Common myeloid progenitor, CD34-positive (primary cell): ENCODE measurements at regions not wholly inside any gene's neighbourhood (a gene's known extent, or its start where the extent isn't known, plus 50 kb on each side); places are given as distances from the start of the nearest gene placed in this dataset.

Source experiments
- CTCF ChIA-PET: fragments of 350-600 bp; sonication (Branson Sonifier 250); formaldehyde crosslinking; loops from one replicate; lab custom pipeline; 2021; ENCODE audit warnings: antibody characterized with exemption; lab: Charles Lee
- POLR2A ChIA-PET: fragments of 350-600 bp; sonication (Branson Sonifier 250); formaldehyde crosslinking; loops from one replicate; lab custom pipeline; 2021; ENCODE audit warnings: antibody characterized with exemption; lab: Charles Lee
- DNase-seq, 3 donors: peaks; one replicate each; pipeline versions ENCODE4 v3.0.0 to v3.0.0-alpha.2; 2013
- H3K27ac ChIP-seq, 2 experiments: 1 replicate in 1 of 2; 2 replicates in 1 of 2; pipeline ENCODE4 v1.7.0; 2013; ENCODE audit warnings: inconsistent platforms in 2 of 2, low read length in 2 of 2, mild to moderate bottlenecking in 2 of 2, low read depth in 1 of 2, moderate library complexity in 1 of 2; ENCODE audit not compliant: severe bottlenecking in 2 of 2, insufficient read depth in 1 of 2, poor library complexity in 1 of 2
- H3K27me3 ChIP-seq, 5 experiments: replicated peaks in 2 of 5; 1 replicate in 3 of 5; 2 replicates in 2 of 5; pipeline versions ENCODE4 v1.6.1 to v1.7.0; 2013; ENCODE audit warnings: low read length in 4 of 5, mild to moderate bottlenecking in 2 of 5, moderate library complexity in 2 of 5, inconsistent platforms in 1 of 5; ENCODE audit not compliant: insufficient read depth in 5 of 5, control insufficient read depth in 4 of 5
- H3K36me3 ChIP-seq, 4 experiments: 1 replicate in 2 of 4; 2 replicates in 2 of 4; pipeline versions ENCODE4 v1.6.1 to v1.7.0; 2013; ENCODE audit warnings: low read length in 3 of 4, control low read depth in 1 of 4, mild to moderate bottlenecking in 1 of 4; ENCODE audit not compliant: control insufficient read depth in 4 of 4, insufficient read depth in 4 of 4
- H3K4me1 ChIP-seq, 4 experiments: 1 replicate in 3 of 4; 2 replicates in 1 of 4; pipeline versions ENCODE4 v1.6.1 to v1.7.1; 2013; ENCODE audit warnings: low read length in 3 of 4, mild to moderate bottlenecking in 3 of 4, control low read depth in 1 of 4, inconsistent platforms in 1 of 4, moderate library complexity in 1 of 4; ENCODE audit not compliant: control insufficient read depth in 4 of 4, insufficient read depth in 4 of 4; ENCODE audit errors: control extremely low read depth in 1 of 4
- H3K4me3 ChIP-seq, 7 experiments: 1 replicate in 4 of 7; 2 replicates in 3 of 7; pipeline versions ENCODE4 v1.5.1 to v1.7.0; 2013; ENCODE audit warnings: mild to moderate bottlenecking in 7 of 7, low read length in 6 of 7, moderate library complexity in 6 of 7, inconsistent platforms in 2 of 7, low read depth in 2 of 7, control low read depth in 1 of 7; ENCODE audit not compliant: insufficient read depth in 4 of 7, control insufficient read depth in 1 of 7; ENCODE audit errors: extremely low read depth in 1 of 7
- H3K9me3 ChIP-seq, 5 experiments: 1 replicate in 4 of 5; 2 replicates in 1 of 5; pipeline versions ENCODE4 v1.6.1 to v1.7.1; 2013; ENCODE audit warnings: low read length in 4 of 5, mild to moderate bottlenecking in 2 of 5, inconsistent platforms in 1 of 5, low read depth in 1 of 5, moderate library complexity in 1 of 5; ENCODE audit not compliant: control insufficient read depth in 4 of 5, insufficient read depth in 2 of 5; ENCODE audit errors: control extremely low read depth in 1 of 5
- WGBS: methylation state at CpG from one replicate; pipeline ENCODE4 v1.1.5; 2013; ENCODE audit not compliant: insufficient coverage; 5-methylcytosine and 5-hydroxymethylcytosine counted together

DNA sequence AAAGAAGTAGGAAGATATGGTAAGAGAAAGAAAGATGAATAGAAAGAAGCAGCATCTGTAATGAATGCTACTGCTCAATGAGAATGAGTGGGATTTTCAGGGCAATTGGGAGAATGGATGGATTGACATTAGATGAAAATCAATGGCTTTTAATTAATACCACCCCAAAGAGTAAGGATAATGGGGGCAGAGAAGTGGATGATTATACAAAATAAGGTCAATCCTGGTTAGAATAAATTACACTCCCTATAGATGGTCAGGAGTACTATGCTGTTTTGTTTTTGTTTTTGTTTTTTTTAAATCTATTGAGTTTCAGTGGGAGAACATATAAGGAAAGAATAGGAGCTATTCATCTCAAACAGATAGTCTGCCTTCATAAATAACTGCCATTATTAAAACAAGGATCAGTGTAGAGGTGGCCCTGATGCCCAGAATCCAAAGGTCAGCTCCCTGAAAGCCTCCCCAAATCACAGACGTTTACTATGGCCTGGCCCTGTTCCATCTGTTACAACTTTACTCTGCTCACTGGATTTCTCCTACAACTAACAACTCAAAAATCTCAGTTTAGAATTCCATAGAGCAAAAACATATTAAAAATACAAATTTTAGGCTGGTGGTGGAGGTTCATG lies 535.4 kb upstream of the NRSN1 start:
- Histone ChIP-seq H3K4me1 (no peaks in the 10 kb centered on the region), H3K4me3 (no peak overlapping the region), H3K36me3 (no peaks in the 10 kb centered on the region), H3K27ac (no peak overlapping the region), H3K9me3 (no peaks in the 10 kb centered on the region), H3K27me3 (no peaks in the 10 kb centered on the region)
- DNase-seq, result no peak
- no CpG with 5 or more reads among the region's 1 CpG for WGBS
- ChIA-PET POLR2A (no interaction called here), CTCF (interaction anchor here (1.3 kb wide), 1 partner anchor 9 kb away, joined by 3 read pairs; no protein-coding TSS in a partner anchor)

- Histone ChIP-seq H3K27me3 (no peaks in the 10 kb centered on the region), H3K9me3 (no peaks in the 10 kb centered on the region), H3K36me3 (no peaks in the 10 kb centered on the region), H3K4me1 (no peaks in the 10 kb centered on the region), H3K4me3 (no peak overlapping the region), H3K27ac (no peak overlapping the region)
- DNase-seq, result no peak
- 91% methylated on average over 4 of the region's 4 CpGs for WGBS
- ChIA-PET POLR2A (no interaction called here), CTCF (no interaction called here)
These were observed 534.3 kb upstream of the NRSN1 start for GRCh38 chr6:23591761-23592160.

DNA sequence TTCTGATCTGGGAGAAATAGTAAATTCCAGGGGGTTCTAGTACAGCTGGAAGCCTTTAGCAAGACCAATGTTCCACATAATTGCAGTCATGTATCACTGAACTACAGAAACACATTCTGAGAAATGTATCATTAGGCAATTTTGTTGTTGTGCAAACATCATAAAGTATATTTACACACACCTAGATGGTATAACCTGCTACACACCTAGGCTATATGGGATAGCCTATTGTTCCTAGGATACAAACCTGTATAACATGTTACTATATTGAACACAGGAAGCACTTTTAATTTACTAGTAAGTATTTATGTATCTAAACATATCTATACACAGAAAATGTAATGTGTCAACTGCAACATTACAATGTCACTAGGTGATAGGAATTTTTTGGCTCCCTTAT lies 525.9 kb upstream of the NRSN1 start:
- DNase-seq, result no peak
- H3K4me1 ChIP-seq, result no peaks in the 10 kb centered on the region
- peaks cover 0 to 3% (median 0%) of the 10 kb centered on the region in 5 experiments for H3K9me3 ChIP-seq
- ChIA-PET CTCF (no interaction called here), POLR2A (no interaction called here)
- H3K27ac ChIP-seq, result no peak overlapping the region
- no peaks in the 10 kb centered on the region for H3K27me3 ChIP-seq
- no peaks in the 10 kb centered on the region for H3K36me3 ChIP-seq
- H3K4me3 ChIP-seq, result no peak overlapping the region

DNA sequence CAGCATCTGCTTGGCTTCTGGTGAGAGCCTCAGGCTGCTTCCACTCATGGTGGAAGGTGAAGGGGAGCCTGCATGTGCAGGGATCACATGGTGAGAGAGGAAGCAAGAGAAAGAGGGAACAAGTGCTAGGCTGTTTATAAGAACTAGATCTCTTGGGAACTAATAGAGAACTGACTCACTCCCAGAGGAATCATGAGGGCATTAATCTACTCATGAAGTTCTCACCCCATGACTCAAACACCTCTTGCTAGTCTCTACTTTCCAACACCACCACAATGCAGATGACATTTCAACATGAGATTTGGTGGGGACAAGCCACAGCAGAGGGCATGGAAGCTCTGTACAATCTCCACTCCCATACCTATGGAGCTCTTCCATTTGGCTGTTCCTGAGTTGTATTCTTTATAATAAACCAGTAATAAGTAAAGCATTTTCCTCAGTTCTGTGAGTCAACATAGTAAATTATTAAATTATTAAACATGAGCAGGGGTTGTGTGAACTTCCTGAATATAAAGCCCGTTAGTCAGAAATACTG lies 524.1 kb upstream of the NRSN1 start:
- H3K9me3 ChIP-seq, result peaks cover 0 to 5% (median 0%) of the 10 kb centered on the region in 5 experiments
- ChIA-PET CTCF (no interaction called here), POLR2A (no interaction called here)
- 88% methylated on average over 1 of the region's 1 CpG for WGBS
- no peak overlapping the region for H3K27ac ChIP-seq
- no peaks in the 10 kb centered on the region for H3K36me3 ChIP-seq
- no peaks in the 10 kb centered on the region for H3K27me3 ChIP-seq
- H3K4me3 ChIP-seq, result no peak overlapping the region
- DNase-seq, result no peak
- H3K4me1 ChIP-seq, result no peaks in the 10 kb centered on the region

GRCh38 chr6:23608931-23609435 lies 517.0 kb upstream of the NRSN1 start:
- no peak for DNase-seq
- 91% methylated on average over 4 of the region's 5 CpGs for WGBS
- no peaks in the 10 kb centered on the region for H3K27me3 ChIP-seq
- no peak overlapping the region for H3K4me3 ChIP-seq
- peaks cover 0 to 5% (median 0%) of the 10 kb centered on the region in 5 experiments for H3K9me3 ChIP-seq
- no peaks in the 10 kb centered on the region for H3K36me3 ChIP-seq
- POLR2A ChIA-PET, result no interaction called here
- CTCF ChIA-PET, result no interaction called here
- H3K27ac ChIP-seq, result no peak overlapping the region
- no peaks in the 10 kb centered on the region for H3K4me1 ChIP-seq

DNA sequence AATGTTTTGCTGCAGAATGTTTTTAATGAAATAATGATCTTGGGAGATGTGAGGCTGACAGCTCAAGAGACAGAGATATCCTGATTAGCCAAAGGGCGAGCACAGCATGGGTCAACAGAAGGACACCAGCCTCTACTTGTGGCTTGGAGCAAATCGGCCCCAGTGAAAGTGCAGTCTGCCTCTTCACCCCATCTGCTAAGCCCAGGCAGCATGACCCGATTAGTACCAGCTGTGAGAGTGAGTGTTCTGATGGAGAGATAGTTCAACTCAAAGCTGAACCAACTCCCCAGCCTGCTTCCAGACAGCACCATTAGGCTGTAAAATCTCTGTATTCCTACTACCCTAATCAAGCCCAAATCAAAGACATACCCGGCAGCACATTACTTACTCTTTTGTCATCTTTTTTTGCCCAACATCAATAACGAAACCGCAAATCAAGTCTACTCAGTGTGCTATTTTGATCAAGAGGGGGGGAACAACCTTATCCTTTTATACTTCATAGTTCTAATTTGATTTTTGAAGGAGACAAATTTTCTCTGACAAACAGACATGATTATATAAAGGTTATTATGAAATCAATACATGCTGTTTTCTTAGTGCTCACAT lies 514.1 kb upstream of the NRSN1 start:
- H3K9me3 ChIP-seq, result no peaks in the 10 kb centered on the region
- H3K4me1 ChIP-seq, result no peaks in the 10 kb centered on the region
- DNase-seq, result no peak
- ChIA-PET CTCF (no interaction called here), POLR2A (no interaction called here)
- H3K27me3 ChIP-seq, result no peaks in the 10 kb centered on the region
- H3K27ac ChIP-seq, result no peak overlapping the region
- WGBS, result 97% methylated on average over 6 of the region's 6 CpGs
- no peak overlapping the region for H3K4me3 ChIP-seq
- no peaks in the 10 kb centered on the region for H3K36me3 ChIP-seq

DNA sequence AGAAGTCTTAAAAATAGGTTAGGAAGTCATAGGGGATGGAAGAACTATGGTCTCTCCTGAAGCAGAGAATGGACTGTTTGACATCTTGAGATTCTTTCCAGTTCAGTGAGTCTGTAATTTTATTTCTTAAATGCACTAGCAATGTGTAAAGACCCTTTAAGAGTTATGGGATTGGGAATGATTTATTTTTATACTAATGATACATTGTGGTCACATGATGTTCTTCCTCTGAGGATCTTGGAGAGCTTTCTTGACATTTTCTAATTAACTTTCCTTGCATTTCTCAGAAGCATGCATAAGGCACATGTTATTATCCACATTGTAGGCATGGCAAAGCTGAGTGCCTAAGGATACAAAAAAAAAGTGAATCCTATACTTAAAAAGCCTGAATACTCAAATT lies 507.6 kb upstream of the NRSN1 start:
- POLR2A ChIA-PET, result no interaction called here
- no peak for DNase-seq
- Histone ChIP-seq H3K36me3 (no peaks in the 10 kb centered on the region), H3K27me3 (no peaks in the 10 kb centered on the region), H3K4me3 (no peak overlapping the region), H3K4me1 (no peaks in the 10 kb centered on the region), H3K27ac (no peak overlapping the region), H3K9me3 (peaks cover 0 to 7% (median 0%) of the 10 kb centered on the region in 5 experiments)
- CTCF ChIA-PET, result no interaction called here
